Coronary artery (tissue), 2 donors: ENCODE measurements at regions not wholly inside any gene's neighbourhood (a gene's known extent, or its start where the extent isn't known, plus 50 kb on each side); places are given as distances from the start of the nearest gene placed in this dataset.

Experiments used
- DNase-seq: peaks from one replicate; pipeline ENCODE4 v3.0.0-alpha.2; 2017; ENCODE audit warnings: low spot score
- H3K27ac ChIP-seq, 2 donors: fragments of 200-600 bp; sonication (generic); one replicate each; pipeline ENCODE4 v1.5.1; 2016 to 2019
- H3K4me3 ChIP-seq: fragments of 200-600 bp; sonication (generic); 2 replicates; pipeline ENCODE4 v1.5.1; 2016; ENCODE audit warnings: mild to moderate bottlenecking, moderate library complexity
- TF ChIP-seq, protein P1 (sequence below): fragments of 200-600 bp; sonication (generic); IDR thresholded peaks from one replicate; pipeline ENCODE4 v1.5.1; 2019; ENCODE audit warnings: antibody characterized with exemption

- TF ChIP-seq, protein P1, sequence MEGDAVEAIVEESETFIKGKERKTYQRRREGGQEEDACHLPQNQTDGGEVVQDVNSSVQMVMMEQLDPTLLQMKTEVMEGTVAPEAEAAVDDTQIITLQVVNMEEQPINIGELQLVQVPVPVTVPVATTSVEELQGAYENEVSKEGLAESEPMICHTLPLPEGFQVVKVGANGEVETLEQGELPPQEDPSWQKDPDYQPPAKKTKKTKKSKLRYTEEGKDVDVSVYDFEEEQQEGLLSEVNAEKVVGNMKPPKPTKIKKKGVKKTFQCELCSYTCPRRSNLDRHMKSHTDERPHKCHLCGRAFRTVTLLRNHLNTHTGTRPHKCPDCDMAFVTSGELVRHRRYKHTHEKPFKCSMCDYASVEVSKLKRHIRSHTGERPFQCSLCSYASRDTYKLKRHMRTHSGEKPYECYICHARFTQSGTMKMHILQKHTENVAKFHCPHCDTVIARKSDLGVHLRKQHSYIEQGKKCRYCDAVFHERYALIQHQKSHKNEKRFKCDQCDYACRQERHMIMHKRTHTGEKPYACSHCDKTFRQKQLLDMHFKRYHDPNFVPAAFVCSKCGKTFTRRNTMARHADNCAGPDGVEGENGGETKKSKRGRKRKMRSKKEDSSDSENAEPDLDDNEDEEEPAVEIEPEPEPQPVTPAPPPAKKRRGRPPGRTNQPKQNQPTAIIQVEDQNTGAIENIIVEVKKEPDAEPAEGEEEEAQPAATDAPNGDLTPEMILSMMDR = no peak
- Histone ChIP-seq H3K4me3 (no peak overlapping the region), H3K27ac (no peak overlapping the region)
- DNase-seq = no peak
These were observed 351.2 kb downstream of the SLC6A15 start for GRCh38 chr12:84561351-84561750.

DNA sequence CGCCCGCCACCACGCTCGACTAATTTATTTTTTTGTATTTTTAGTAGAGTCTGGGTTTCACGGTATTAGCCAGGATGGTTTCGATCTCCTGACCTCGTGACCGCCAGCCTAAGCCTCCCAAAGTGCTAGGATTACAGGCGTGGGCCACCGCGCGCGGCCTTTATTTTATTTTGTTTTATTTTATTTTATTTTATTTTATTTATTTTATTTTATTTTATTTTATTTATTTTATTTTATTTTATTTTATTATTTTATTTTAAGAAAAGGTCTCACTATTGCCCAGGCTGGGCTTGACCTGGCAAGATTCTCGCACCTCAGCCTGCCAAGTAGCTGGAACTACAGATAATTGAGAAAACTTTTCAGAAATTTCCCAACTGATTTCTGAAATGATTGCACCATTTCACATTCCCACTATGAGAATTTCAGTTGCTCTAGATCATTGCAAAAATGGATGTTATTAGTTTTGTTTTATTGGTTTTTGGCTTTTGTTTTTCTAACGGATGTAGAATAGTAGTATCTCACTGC is 358.3 kb downstream of the SLC6A15 start:
- TF ChIP-seq, protein P1 = no peak
- no peak overlapping the region for H3K4me3 ChIP-seq
- DNase-seq = no peak
- H3K27ac ChIP-seq = no peak overlapping the region

GRCh38 chr12:84553331-84554117 is 359.1 kb downstream of the SLC6A15 start:
- TF ChIP-seq, protein P1 = no peak
- no peak overlapping the region for H3K4me3 ChIP-seq
- DNase-seq = no peak
- no peak overlapping the region for H3K27ac ChIP-seq

DNA sequence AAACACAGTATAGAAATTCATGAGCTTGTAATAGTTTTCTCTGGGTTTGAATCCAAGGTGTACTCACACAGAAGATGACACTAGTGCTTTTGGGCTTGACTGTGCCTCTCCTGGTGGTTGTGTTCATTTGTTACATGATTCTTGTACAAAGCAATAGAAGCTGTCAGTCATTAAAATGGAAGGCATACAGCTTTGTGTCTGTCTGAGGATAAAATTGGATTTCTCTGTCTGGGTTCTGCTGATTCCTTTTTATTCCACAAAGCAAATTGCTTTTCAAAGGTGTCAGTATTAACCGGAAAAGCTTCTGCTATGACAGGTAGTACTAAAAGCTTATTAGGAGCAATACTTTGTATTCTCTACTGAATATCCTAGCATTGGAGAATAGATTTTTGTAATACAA is 361.2 kb downstream of the SLC6A15 start:
- TF ChIP-seq, protein P1 = no peak
- H3K4me3 ChIP-seq = no peak overlapping the region
- no peak overlapping the region for H3K27ac ChIP-seq
- DNase-seq = no peak

DNA sequence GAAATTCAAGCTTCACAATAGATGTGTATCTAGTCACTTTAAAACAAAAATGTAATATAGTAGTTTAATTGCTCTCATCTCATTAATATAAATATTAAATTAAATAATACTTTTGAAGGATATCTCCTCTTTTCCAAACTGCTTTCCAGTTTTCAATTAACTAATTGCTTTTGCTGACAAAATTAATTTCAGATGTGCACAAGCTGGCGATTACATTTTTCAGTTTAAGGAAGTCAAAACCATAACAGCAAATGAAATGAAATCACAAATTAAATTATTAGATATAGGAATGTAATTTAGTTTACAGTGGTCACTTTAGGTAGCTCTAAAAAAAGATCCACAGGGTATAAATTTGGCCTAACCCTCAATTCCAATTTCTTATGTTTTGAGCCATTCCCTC is 362.1 kb downstream of the SLC6A15 start:
- DNase-seq = no peak
- Histone ChIP-seq H3K4me3 (no peak overlapping the region), H3K27ac (no peak overlapping the region)
- TF ChIP-seq, protein P1 = no peak

DNA sequence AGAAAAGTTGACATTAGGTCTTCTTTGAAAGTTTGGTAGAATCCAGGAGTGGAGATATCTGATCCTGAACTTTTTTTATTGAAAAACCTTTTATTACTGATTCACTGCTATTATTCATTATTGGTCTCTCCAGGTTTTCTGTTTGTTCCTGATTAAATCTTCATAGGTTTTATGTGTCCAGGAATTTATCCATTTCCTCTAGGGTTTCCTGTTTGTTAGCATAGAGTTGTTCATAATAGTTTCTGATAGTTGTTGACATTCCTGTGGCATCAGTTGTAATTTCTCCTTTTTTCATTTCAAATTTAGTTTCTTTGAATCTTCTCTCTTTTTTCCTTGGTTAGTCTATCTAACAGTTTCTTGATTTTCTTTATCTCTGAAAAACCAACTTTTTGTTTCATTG is 370.3 kb downstream of the SLC6A15 start:
- Histone ChIP-seq H3K27ac (no peak overlapping the region), H3K4me3 (no peak overlapping the region)
- no peak for DNase-seq
- TF ChIP-seq, protein P1 = no peak

DNA sequence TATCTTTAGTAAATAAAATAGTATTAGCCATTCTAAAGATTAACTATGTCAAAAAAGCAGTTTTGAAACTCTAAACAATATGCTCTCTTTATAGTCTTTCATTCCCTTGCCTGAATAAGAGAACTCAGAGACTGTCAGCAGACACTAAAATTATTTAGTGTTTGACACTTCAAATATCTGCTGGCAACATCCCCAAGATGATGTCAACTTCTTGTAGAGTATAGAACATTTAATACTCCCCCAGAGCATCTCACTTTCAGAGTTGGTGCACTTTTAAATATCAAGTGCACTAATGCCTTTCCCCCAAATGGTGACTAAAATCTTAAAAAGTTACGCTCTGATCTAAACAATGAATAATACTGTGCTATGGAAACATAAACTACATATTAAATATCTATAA is 374.9 kb downstream of the SLC6A15 start:
- DNase-seq = no peak

More for the DNA sequence above, 374.9 kb downstream of the SLC6A15 start:
- Histone ChIP-seq H3K27ac (no peak overlapping the region), H3K4me3 (no peak overlapping the region)
- TF ChIP-seq, protein P1 = no peak
